Panc1 (cell line): ENCODE measurements at regions not wholly inside any gene's neighbourhood (a gene's known extent, or its start where the extent isn't known, plus 50 kb on each side); places are given as distances from the start of the nearest gene placed in this dataset.

Source experiments
- ATAC-seq: fragments of 200-7000 bp; cut with Tn5 transposase; 2 replicates; pipeline ENCODE4 v1.9.1; 2020; ENCODE audit warnings: mild to moderate bottlenecking, moderate library complexity
- BruUV-seq: library from RNA; stranded (reverse); fragments of 400-500 nt; replicated peaks from 2 replicates; lab custom pipeline; 2021; lab: Mats Ljungman, UMichigan
- CTCF ChIA-PET: fragments of 300-600 bp; sonication (Branson Sonifier 250); formaldehyde crosslinking; loops from one replicate; lab custom pipeline; 2022; ENCODE audit warnings: antibody characterized with exemption; lab: Charles Lee
- POLR2A ChIA-PET: fragments of 300-600 bp; sonication (Branson Sonifier 250); formaldehyde crosslinking; loops from one replicate; lab custom pipeline; 2022; ENCODE audit warnings: antibody characterized with exemption; lab: Charles Lee
- DNase-seq: peaks from one replicate; pipeline ENCODE4 v3.0.0-alpha.2; 2010; ENCODE audit warnings: low read depth, low spot score
- H3K27ac ChIP-seq: 2 replicates; pipeline ENCODE4 v1.5.1; 2011; ENCODE audit warnings: mild to moderate bottlenecking, low read length, inconsistent platforms
- H3K27me3 ChIP-seq: fragments of 200-500 bp; sonication (Bioruptor generic); 2 replicates; pipeline ENCODE4 v1.6.0; 2014; ENCODE audit warnings: low read length, inconsistent platforms; ENCODE audit not compliant: control insufficient read depth, insufficient read depth
- H3K36me3 ChIP-seq: fragments of 200-500 bp; sonication (Bioruptor generic); 2 replicates; pipeline ENCODE4 v1.5.1; 2014; ENCODE audit warnings: inconsistent platforms, mild to moderate bottlenecking, low read length, moderate library complexity; ENCODE audit not compliant: control insufficient read depth, insufficient read depth
- H3K4me1 ChIP-seq: 2 replicates; pipeline ENCODE4 v1.5.1; 2011; ENCODE audit warnings: inconsistent platforms, mild to moderate bottlenecking, low read length, moderate library complexity; ENCODE audit not compliant: control insufficient read depth, insufficient read depth
- H3K4me3 ChIP-seq, 2 experiments: 2 replicates each; pipeline ENCODE4 v1.5.1; 2011 to 2012; ENCODE audit warnings: low read depth in 2 of 2, low read length in 2 of 2, mild to moderate bottlenecking in 2 of 2, inconsistent platforms in 1 of 2, moderate library complexity in 1 of 2
- H3K9me3 ChIP-seq: fragments of 200-500 bp; sonication (Bioruptor generic); 2 replicates; pipeline ENCODE4 v1.5.1; 2014; ENCODE audit warnings: low read depth, mild to moderate bottlenecking, inconsistent platforms, low read length, moderate library complexity; ENCODE audit not compliant: control insufficient read depth, insufficient read depth
- POLR2AphosphoS5 ChIP-seq: IDR thresholded peaks from 2 replicates; pipeline ENCODE4 v1.6.1; 2012; ENCODE audit warnings: mild to moderate bottlenecking, low read depth, low read length, moderate library complexity
- SIN3A ChIP-seq: IDR thresholded peaks from 2 replicates; pipeline ENCODE4 v1.6.1; 2012; ENCODE audit warnings: low read depth, mild to moderate bottlenecking, low read length, moderate library complexity, borderline replicate concordance; ENCODE audit not compliant: insufficient read depth
- TCF7L2 ChIP-seq: IDR thresholded peaks from 2 replicates; pipeline ENCODE4 v1.6.1; 2011; ENCODE audit warnings: mild to moderate bottlenecking, low read depth, low read length, inconsistent platforms
- in situ Hi-C: cut with HindIII; loops from 2 replicates; pipeline ENCODE4 v1.10.0; 2016; ENCODE audit warnings: low sequenced_read_pairs, low pct_unique_long_range_greater_than_20kb
- intact Hi-C: fragments of 100-400 bp; cut with micrococcal nuclease; formaldehyde crosslinking; loops from one replicate; pipeline ENCODE4 v1.10.0; 2022; ENCODE audit not compliant: unreplicated experiment
- TF ChIP-seq, protein P1 (sequence below), 2 experiments: IDR thresholded peaks; 2 replicates each; pipeline ENCODE4 v1.6.1; 2011 to 2012; ENCODE audit warnings: low read depth in 2 of 2, control low read depth in 1 of 2, low read length in 1 of 2, mild to moderate bottlenecking in 1 of 2, moderate library complexity in 1 of 2; ENCODE audit not compliant: insufficient read depth in 1 of 2
- TF ChIP-seq, protein P2 (sequence below): fragments of 450-650 bp; IDR thresholded peaks from 2 replicates; pipeline ENCODE4 v1.5.1; 2017; ENCODE audit warnings: mild to moderate bottlenecking

DNA sequence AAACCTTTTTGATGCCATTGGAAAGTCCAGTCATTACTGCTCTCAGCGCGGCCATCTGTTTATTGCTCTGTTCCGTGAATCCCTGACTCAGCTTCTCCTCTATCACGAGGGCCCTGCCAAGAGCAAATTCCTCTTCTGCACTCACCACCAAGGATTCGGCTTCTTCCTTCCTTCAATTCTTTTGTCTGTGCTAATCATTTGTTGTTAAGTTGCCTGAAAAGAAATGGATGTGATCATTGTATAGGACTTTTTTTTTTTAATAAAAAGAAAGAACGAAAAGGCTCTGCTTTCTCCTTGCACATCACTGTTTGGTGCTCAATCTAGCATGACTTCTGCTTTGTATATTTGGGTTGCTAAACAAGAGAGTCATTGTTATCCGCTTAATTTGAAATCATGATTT lies 128.7 kb upstream of the PIK3R1 start:
- DNase-seq = no peak
- no peak for ATAC-seq
- Histone ChIP-seq H3K36me3 (no peaks in the 10 kb centered on the region), H3K27me3 (no peaks in the 10 kb centered on the region), H3K4me1 (no peaks in the 10 kb centered on the region), H3K27ac (no peak overlapping the region), H3K9me3 (no peaks in the 10 kb centered on the region), H3K4me3 (no peak overlapping the region)
- ChIA-PET CTCF (no interaction called here), POLR2A (no interaction called here)
- BruUV-seq = no TSS peak
- intact Hi-C loops (no loop called here), in situ Hi-C loops (no loop called here)
- TF ChIP-seq, protein P1, sequence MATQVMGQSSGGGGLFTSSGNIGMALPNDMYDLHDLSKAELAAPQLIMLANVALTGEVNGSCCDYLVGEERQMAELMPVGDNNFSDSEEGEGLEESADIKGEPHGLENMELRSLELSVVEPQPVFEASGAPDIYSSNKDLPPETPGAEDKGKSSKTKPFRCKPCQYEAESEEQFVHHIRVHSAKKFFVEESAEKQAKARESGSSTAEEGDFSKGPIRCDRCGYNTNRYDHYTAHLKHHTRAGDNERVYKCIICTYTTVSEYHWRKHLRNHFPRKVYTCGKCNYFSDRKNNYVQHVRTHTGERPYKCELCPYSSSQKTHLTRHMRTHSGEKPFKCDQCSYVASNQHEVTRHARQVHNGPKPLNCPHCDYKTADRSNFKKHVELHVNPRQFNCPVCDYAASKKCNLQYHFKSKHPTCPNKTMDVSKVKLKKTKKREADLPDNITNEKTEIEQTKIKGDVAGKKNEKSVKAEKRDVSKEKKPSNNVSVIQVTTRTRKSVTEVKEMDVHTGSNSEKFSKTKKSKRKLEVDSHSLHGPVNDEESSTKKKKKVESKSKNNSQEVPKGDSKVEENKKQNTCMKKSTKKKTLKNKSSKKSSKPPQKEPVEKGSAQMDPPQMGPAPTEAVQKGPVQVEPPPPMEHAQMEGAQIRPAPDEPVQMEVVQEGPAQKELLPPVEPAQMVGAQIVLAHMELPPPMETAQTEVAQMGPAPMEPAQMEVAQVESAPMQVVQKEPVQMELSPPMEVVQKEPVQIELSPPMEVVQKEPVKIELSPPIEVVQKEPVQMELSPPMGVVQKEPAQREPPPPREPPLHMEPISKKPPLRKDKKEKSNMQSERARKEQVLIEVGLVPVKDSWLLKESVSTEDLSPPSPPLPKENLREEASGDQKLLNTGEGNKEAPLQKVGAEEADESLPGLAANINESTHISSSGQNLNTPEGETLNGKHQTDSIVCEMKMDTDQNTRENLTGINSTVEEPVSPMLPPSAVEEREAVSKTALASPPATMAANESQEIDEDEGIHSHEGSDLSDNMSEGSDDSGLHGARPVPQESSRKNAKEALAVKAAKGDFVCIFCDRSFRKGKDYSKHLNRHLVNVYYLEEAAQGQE (IDR thresholded peaks at IDR 0.05; ENCODE audit: insufficient read depth in 1 of 2, low read depth in 2 of 2, low read length in 1 of 2) = no peak
- TF ChIP-seq TCF7L2 (no peak), SIN3A (no peak), POLR2AphosphoS5 (no peak)
- TF ChIP-seq, protein P2, sequence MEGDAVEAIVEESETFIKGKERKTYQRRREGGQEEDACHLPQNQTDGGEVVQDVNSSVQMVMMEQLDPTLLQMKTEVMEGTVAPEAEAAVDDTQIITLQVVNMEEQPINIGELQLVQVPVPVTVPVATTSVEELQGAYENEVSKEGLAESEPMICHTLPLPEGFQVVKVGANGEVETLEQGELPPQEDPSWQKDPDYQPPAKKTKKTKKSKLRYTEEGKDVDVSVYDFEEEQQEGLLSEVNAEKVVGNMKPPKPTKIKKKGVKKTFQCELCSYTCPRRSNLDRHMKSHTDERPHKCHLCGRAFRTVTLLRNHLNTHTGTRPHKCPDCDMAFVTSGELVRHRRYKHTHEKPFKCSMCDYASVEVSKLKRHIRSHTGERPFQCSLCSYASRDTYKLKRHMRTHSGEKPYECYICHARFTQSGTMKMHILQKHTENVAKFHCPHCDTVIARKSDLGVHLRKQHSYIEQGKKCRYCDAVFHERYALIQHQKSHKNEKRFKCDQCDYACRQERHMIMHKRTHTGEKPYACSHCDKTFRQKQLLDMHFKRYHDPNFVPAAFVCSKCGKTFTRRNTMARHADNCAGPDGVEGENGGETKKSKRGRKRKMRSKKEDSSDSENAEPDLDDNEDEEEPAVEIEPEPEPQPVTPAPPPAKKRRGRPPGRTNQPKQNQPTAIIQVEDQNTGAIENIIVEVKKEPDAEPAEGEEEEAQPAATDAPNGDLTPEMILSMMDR = no peak

GRCh38 chr5:68086439-68086838 lies 129.1 kb upstream of the PIK3R1 start:
- no peak overlapping the region for H3K27ac ChIP-seq
- H3K4me1 ChIP-seq = no peaks in the 10 kb centered on the region
- in situ Hi-C loops = no loop called here
- H3K9me3 ChIP-seq = no peaks in the 10 kb centered on the region
- no peak for TF ChIP-seq POLR2AphosphoS5
- no peak for TF ChIP-seq TCF7L2
- TF ChIP-seq, protein P1 (IDR thresholded peaks at IDR 0.05; ENCODE audit: insufficient read depth in 1 of 2, low read depth in 2 of 2, low read length in 1 of 2) = no peak
- TF ChIP-seq, protein P2 = no peak
- no peak for TF ChIP-seq SIN3A
- intact Hi-C loops = no loop called here
- no peak for DNase-seq
- ChIA-PET POLR2A (no interaction called here), CTCF (no interaction called here)
- H3K4me3 ChIP-seq = no peak overlapping the region
- ATAC-seq = no peak
- no TSS peak for BruUV-seq
- no peaks in the 10 kb centered on the region for H3K27me3 ChIP-seq
- no peaks in the 10 kb centered on the region for H3K36me3 ChIP-seq
